OCI-M2 (cell line): ENCODE measurements at regions not wholly inside any gene's neighbourhood (a gene's known extent, or its start where the extent isn't known, plus 50 kb on each side); places are given as distances from the start of the nearest gene placed in this dataset.
"Not testable (repeated sequence)": the region's sequence is repeated elsewhere in the genome, so short reads cannot be mapped to it uniquely, and the experiment has no call there.

Experiments used
- DNase-seq: peaks from one replicate; lab custom pipeline; 2025; ENCODE audit not compliant: unreplicated experiment; lab: John Stamatoyannopoulos, UW

DNA sequence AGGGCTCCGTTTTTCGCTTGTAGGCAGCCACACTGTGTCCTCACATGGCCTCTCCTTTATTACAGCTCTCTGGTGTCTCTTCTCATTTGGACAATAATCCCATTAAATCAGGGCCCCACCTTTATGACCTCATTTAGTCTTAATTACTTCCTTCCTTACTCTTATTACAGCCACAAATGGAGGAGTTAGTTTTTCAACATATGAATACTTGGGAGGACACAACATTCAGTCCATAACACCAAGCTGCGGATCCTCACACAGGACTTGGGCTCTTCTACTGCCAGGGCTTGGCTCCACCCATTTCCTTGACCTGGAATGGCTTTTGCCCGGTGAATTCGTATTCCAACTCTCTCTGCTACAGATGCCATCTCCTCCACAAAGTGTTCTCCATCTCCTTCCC is 74.3 kb upstream of the SLC7A14 start:
- DNase-seq, result no peak

GRCh38 chr3:170657312-170657711 is 71.4 kb upstream of the SLC7A14 start:
- no peak for DNase-seq

DNA sequence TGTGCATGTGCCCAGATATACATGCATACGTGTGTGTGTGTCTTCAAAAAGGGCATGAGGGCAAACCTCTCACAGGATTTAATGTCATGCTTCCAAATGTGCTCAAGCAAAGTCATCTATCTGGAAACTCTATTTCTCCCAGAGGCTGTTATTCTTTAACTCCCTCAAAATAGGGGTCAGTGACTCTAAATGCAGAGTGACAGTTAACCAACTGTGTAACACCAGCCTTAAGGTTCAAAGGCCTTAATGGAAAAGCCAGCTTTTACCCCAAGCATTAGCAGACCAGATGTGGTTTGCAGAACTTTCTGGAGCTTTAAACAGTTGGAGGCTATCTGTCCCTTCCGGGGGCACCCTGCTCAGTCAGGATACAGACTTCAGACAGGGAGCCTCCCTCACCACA is 70.4 kb upstream of the SLC7A14 start:
- no peak for DNase-seq

DNA sequence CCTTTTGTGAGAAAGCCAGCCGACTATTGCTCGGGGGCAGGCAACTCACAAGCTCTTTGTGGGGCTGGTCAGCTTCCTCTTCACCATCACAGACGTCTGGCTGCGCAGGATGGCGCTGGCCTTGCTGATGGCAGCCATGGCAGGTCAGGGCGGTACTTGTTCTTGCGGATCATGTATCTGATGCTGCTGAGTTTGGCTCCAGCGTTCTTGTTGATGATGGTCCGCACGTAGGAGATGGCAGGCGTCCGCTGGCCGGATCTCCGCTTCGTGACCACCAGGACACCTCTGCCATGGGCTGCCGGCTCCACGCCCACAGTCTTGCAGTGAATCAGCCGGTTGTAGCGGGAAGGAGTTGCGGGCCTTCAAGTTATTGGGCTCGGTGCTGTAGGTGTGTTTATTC is 67.9 kb upstream of the SLC7A14 start:
- no peak for DNase-seq

DNA sequence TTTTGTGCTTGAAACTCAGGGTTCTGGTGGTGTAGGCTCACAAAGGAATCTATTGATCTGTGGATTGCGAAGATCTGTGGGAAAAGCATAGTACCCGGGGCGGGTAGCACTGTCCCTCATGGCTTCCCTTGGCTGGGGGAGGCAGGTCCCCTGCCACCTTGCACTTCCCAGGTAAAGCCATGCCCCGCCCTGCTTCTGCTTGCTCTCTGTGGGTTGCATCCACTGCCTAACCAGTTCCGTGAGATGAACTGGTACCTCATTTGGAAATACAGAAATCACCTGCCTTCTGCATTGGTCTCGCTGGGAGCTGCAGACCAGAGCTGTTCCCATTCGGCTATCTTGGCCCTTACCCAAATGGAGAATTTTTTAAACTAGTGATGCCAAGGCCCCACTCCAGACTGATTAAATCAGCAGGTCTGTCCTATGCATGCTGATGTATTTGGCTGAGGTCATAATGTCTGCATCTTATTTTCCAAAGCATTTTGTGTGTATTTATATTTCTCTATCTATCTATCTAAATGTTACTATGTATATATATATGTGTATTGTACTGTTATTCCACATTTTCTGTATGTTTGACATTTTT is 65.5 kb upstream of the SLC7A14 start:
- DNase-seq, result no peak

DNA sequence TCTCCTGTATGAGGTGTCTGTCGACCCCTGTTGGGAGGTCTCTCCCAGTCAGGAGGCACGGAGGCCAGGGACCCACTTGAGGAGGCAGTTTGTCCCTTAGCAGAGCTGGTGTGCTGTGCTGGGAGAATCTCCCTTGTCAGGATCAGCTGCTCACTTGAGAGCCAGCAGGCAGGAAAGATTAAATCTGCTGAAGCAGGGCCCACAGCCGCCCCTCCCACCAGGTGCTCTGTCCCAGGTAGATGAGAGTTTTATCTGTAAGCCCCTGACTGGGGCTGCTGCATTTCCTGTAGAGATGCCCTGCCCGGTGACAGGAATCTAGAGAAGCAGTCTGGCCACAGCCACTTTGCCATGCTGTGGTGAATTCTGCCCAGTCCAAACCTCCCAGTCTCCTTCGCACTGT is 64.7 kb upstream of the SLC7A14 start:
- DNase-seq, result not testable (repeated sequence)

GRCh38 chr3:170644711-170645110 is 58.8 kb upstream of the SLC7A14 start:
- DNase-seq, result no peak

DNA sequence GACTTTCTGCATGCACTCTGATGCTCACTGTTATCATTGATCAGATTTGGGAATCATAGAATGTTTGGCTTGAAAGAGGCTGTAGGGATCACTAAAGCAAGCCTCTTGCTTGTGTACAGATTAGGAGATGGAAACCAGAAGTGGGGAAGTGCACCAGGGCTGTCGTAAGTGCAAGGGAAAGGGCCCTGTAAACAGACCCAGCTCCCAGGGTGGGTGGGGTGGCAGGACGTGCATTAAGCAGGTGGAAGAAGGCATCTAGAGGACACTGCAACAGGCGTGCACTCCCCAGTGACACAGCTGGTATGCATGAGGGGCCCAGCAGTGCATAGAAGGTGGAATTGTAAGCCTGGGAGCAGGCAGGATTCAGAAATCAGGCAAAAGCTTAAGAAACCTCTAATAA is 58.0 kb upstream of the SLC7A14 start:
- no peak for DNase-seq

- no peak for DNase-seq
Measured at GRCh38 chr3:170642882-170643601, 57.2 kb upstream of the SLC7A14 start.

- no peak for DNase-seq
Measured at GRCh38 chr3:170641510-170642236, 55.8 kb upstream of the SLC7A14 start.

DNA sequence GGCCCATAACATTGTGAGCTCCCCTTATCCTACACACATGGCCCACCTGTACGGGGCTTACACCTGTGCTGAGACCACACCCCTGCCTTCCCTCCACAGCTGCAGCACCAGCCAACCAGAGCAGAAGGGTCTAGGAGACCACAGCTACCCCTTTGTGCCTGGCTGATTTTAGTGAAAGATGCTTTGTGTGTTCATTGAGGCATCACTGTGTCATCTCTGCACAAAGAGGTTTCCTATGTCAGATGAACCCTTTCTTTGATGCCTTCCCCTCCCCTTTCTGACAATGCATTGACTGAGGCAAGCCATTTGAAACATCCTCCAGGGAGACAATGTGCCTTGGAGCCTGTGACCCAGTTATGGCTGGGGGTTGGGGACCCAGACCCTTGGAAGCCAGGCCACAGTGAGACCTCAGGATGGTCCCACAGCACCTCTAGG is 54.9 kb upstream of the SLC7A14 start:
- no peak for DNase-seq

- DNase-seq, result no peak
Measured at GRCh38 chr3:170638988-170639387, 53.1 kb upstream of the SLC7A14 start.

DNA sequence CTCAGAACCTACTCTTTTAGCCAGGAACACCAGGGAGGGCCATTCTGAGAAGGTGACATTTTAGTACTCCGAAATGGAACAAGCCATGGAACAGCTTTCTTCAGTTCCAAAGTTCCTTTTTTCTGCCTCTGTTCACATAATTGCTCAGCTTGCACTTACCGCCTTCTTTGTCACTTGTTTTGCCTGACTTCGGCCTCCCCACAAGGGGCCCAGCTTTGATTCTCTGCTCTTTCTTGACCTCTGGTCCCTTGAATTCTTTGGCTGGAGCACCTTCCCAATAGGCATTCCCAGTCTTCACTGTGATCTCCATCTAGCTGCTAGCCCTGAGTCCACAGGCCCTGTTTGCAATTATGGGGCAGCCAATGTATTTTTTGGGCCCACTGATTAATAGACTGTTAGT is 51.4 kb upstream of the SLC7A14 start:
- DNase-seq, result no peak

GRCh38 chr3:170636400-170636973 is 50.6 kb upstream of the SLC7A14 start:
- no peak for DNase-seq
